ENCODE measurements at regions not wholly inside any gene's neighbourhood (a gene's known extent, or its start where the extent isn't known, plus 50 kb on each side); places are given as distances from the start of the nearest gene placed in this dataset.

- no peak overlapping the region for H3K4me3 ChIP-seq (ENCODE audit: low read length)
- DNase-seq (ENCODE audit: low read depth), result peak; percentile 65
- TF ChIP-seq, protein P1, sequence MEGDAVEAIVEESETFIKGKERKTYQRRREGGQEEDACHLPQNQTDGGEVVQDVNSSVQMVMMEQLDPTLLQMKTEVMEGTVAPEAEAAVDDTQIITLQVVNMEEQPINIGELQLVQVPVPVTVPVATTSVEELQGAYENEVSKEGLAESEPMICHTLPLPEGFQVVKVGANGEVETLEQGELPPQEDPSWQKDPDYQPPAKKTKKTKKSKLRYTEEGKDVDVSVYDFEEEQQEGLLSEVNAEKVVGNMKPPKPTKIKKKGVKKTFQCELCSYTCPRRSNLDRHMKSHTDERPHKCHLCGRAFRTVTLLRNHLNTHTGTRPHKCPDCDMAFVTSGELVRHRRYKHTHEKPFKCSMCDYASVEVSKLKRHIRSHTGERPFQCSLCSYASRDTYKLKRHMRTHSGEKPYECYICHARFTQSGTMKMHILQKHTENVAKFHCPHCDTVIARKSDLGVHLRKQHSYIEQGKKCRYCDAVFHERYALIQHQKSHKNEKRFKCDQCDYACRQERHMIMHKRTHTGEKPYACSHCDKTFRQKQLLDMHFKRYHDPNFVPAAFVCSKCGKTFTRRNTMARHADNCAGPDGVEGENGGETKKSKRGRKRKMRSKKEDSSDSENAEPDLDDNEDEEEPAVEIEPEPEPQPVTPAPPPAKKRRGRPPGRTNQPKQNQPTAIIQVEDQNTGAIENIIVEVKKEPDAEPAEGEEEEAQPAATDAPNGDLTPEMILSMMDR (IDR thresholded peaks at IDR 0.05; ENCODE audit: insufficient read depth, low read depth, low read length, missing control alignments), result no peak
These were observed 162.2 kb upstream of the MEF2C start for GRCh38 chr5:89045216-89045615.

DNA sequence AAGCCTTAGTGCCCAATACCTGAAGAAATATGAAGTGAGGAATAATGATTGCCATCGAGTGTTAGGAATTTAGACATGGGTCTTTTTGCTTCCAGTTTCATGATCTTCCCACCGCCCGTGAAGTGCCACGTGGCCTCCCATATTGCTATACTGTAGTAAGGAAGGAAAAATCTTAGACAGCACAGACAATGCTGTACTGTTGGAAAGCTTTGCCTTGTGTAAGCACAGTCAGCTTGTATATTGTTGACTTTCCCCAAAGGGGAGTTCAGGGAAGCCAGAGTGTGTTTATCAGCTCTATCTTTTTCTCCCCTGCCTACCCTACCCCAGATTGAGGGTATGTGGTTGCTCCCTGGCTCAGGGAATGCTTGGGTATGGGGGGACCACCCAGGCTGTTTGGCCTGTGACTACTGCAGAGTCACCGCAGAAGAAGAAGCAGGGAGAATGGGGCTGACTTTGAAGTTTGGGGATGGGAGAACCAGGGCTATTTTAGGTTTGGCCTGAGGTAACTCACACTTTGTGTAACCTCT lies 161.8 kb upstream of the MEF2C start:
- DNase-seq (ENCODE audit: low read depth), result no peak
- H3K4me3 ChIP-seq (ENCODE audit: low read length), result no peak overlapping the region
- TF ChIP-seq, protein P1 (IDR thresholded peaks at IDR 0.05; ENCODE audit: insufficient read depth, low read depth, low read length, missing control alignments), result no peak

DNA sequence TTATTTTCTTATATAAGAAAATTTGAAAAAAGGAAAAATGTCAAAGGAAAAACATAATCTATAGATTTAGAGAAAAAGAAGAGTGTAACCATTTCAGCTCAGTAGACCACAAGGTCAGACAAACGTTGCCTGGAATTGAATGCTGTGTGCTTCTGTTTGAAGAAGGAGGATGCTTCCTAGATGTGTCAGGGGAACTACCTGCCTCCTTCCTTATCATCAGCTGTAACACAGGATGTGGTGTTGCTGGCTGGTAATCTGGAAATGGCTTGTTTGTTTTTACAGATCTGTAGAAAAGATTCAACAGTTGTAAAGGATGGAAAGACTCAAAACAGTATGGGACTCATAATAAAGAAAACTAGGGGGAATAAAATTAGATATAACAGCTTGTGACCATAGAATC lies 160.7 kb upstream of the MEF2C start:
- peak; percentile 63 for DNase-seq (ENCODE audit: low read depth)

DNA sequence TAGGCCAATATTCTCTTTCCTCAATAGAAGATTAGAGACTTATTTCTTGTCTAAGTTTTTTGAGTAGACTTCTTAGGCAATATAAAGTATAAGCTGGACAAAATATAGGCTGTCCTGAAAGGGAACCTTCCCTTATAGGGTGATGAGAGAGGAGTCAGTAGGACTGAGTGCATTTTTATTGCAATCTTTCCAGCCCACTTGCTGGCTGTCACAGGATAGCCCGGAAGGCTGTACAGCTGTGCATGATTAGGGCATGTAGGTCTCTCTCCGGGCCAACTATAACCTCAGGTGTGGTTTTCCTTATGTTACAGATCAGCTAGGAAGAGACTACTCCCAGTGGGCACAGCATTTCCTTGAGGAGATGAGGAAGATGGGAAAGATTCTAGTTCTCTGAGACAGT lies 159.8 kb upstream of the MEF2C start:
- no peak overlapping the region for H3K4me3 ChIP-seq (ENCODE audit: low read length)
- TF ChIP-seq, protein P1 (IDR thresholded peaks at IDR 0.05; ENCODE audit: insufficient read depth, low read depth, low read length, missing control alignments), result no peak
- no peak for DNase-seq (ENCODE audit: low read depth)

More for the DNA sequence above, 160.7 kb upstream of the MEF2C start:
- TF ChIP-seq, protein P1 (IDR thresholded peaks at IDR 0.05; ENCODE audit: insufficient read depth, low read depth, low read length, missing control alignments), result no peak
- H3K4me3 ChIP-seq (ENCODE audit: low read length), result no peak overlapping the region

DNA sequence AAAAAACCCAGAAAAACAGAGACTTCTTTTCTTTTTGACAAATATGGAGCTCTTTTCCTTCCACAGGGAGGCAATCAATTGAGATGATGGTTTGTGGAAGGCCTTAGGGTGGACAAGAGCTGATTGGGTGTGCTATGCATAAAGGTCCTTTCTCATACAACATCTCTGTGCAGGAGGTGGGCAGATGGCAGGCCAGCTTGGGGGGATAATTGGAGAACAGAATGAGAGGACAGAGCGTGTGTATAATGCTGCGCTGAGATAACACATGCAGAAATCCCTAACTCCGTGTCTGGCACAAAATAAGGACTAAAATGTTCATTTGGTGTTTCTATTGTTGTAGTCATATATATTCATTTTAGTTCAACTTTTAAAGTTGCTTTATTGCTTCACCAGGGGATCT lies 159.0 kb upstream of the MEF2C start:
- TF ChIP-seq, protein P1 (IDR thresholded peaks at IDR 0.05; ENCODE audit: insufficient read depth, low read depth, low read length, missing control alignments), result no peak
- no peak for DNase-seq (ENCODE audit: low read depth)
- H3K4me3 ChIP-seq (ENCODE audit: low read length), result no peak overlapping the region

- DNase-seq (ENCODE audit: low read depth), result no peak
- TF ChIP-seq, protein P1 (IDR thresholded peaks at IDR 0.05; ENCODE audit: insufficient read depth, low read depth, low read length, missing control alignments), result no peak
- no peak overlapping the region for H3K4me3 ChIP-seq (ENCODE audit: low read length)
These were observed 158.3 kb upstream of the MEF2C start for GRCh38 chr5:89041249-89041779.
